ENCODE measurements at regions not wholly inside any gene's neighbourhood (a gene's known extent, or its start where the extent isn't known, plus 50 kb on each side); places are given as distances from the start of the nearest gene placed in this dataset.
"Not testable (repeated sequence)": the region's sequence is repeated elsewhere in the genome, so short reads cannot be mapped to it uniquely, and the experiment has no call there.

- no peak overlapping the region for H3K4me2 ChIP-seq (ENCODE audit: low read depth, low read length)
- H3K9me3 ChIP-seq (ENCODE audit: control insufficient read depth, insufficient read depth, low read length), result peaks cover 5% of the 10 kb centered on the region
- H2BK120ac ChIP-seq (ENCODE audit: low read depth, low read length), result no peak overlapping the region
- TF ChIP-seq NFE2L2 (IDR thresholded peaks at IDR 0.05; ENCODE audit: low read depth, low read length) (no peak), POLR2A (IDR thresholded peaks at IDR 0.05; ENCODE audit: low read depth, low read length) (no peak), MXI1 (IDR thresholded peaks at IDR 0.05; ENCODE audit: borderline replicate concordance, low read depth, low read length) (no peak), SMC3 (IDR thresholded peaks at IDR 0.05; ENCODE audit: low read depth, low read length) (no peak), RCOR1 (IDR thresholded peaks at IDR 0.05; ENCODE audit: insufficient replicate concordance, low read length) (no peak)
- no peak overlapping the region for H2BK15ac ChIP-seq (ENCODE audit: low read depth, low read length)
- no peak overlapping the region for H2AK9ac ChIP-seq (replicated peaks; ENCODE audit: low read depth, low read length, poor library complexity)
- H3K4me3 ChIP-seq (ENCODE audit: insufficient read depth, low read depth, low read length), result no peak overlapping the region
- H3K4me1 ChIP-seq (ENCODE audit: control insufficient read depth, insufficient read depth, low read length), result no peaks in the 10 kb centered on the region
- H3K4ac ChIP-seq (ENCODE audit: low read depth, low read length), result no peak overlapping the region
- no peaks in the 10 kb centered on the region for H3K9me1 ChIP-seq (ENCODE audit: insufficient read depth, low read length)
- no peak overlapping the region for H3K14ac ChIP-seq (replicated peaks; ENCODE audit: low read depth, low read length)
- ChIA-PET CTCF (no interaction called here), POLR2A (ENCODE audit: unreplicated experiment) (no interaction called here)
- no peak overlapping the region for H3K23ac ChIP-seq (ENCODE audit: low read depth, low read length)
- H3K79me1 ChIP-seq (ENCODE audit: low read depth in 1 of 2, low read length in 2 of 2), result no peaks in the 10 kb centered on the region
- no peak for DNase-seq
- H2BK5ac ChIP-seq (ENCODE audit: low read depth, low read length, poor library complexity, severe bottlenecking), result no peak overlapping the region
- no peaks in the 10 kb centered on the region for H4K20me1 ChIP-seq (ENCODE audit: insufficient read depth, low read length)
- no peak overlapping the region for H3K56ac ChIP-seq (ENCODE audit: extremely low read depth, insufficient read depth, low read length)
- intact Hi-C loops (cut with micrococcal nuclease), result no loop called here
- H3K9ac ChIP-seq (ENCODE audit: low read depth, low read length), result no peak overlapping the region
- no peak overlapping the region for H2AFZ ChIP-seq (replicated peaks; ENCODE audit: low read length, poor library complexity)
- dilution Hi-C loops (cut with HindIII; ENCODE audit: low sequenced_read_pairs, unreplicated experiment), result no loop called here
- H2AK5ac ChIP-seq (ENCODE audit: low read depth, low read length), result no peak overlapping the region
- no peaks in the 10 kb centered on the region for H3K36me3 ChIP-seq (ENCODE audit: control insufficient read depth, insufficient read depth, low read length)
- 22% methylated on average over 8 of the region's 11 CpGs; no CpG with 5 or more reads in 1 of the 2 experiments for WGBS, 2 experiments (ENCODE audit: extremely low coverage in 2 of 2, insufficient read length in 1 of 2)
- no peak overlapping the region for H3K27ac ChIP-seq (ENCODE audit: insufficient read depth, low read length)
- H3K18ac ChIP-seq (ENCODE audit: low read depth, low read length), result no peak overlapping the region
- H3K27me3 ChIP-seq (ENCODE audit: control insufficient read depth, insufficient read depth, low read length), result no peaks in the 10 kb centered on the region
- no peak overlapping the region for H2BK20ac ChIP-seq (ENCODE audit: low read depth, low read length)
- no peak overlapping the region for H4K8ac ChIP-seq (ENCODE audit: low read depth in 2 of 2, low read length in 2 of 2)
- BruUV-seq (replicated peaks), result no TSS peak
- no peak overlapping the region for H4K5ac ChIP-seq (ENCODE audit: low read depth, low read length)
- in situ Hi-C loops (cut with MboI; ENCODE audit: low sequenced_read_pairs), result no loop called here
- ATAC-seq (ENCODE audit: low read depth), result no peak
- no peak overlapping the region for H4K91ac ChIP-seq (ENCODE audit: insufficient read depth, low read depth, low read length)
Observed at GRCh38 chrX:912677-913076, 282.1 kb downstream of the SHOX start.

- H4K91ac ChIP-seq (ENCODE audit: insufficient read depth, low read depth, low read length); H2BK120ac ChIP-seq (ENCODE audit: low read depth, low read length); POLR2A ChIA-PET (ENCODE audit: unreplicated experiment); H2AK5ac ChIP-seq (ENCODE audit: low read depth, low read length); H3K14ac ChIP-seq (replicated peaks; ENCODE audit: low read depth, low read length); H2AFZ ChIP-seq (replicated peaks; ENCODE audit: low read length, poor library complexity); H3K18ac ChIP-seq (ENCODE audit: low read depth, low read length); H3K9ac ChIP-seq (ENCODE audit: low read depth, low read length); H2BK15ac ChIP-seq (ENCODE audit: low read depth, low read length); CTCF ChIA-PET; H2AK9ac ChIP-seq (replicated peaks; ENCODE audit: low read depth, low read length, poor library complexity); H4K8ac ChIP-seq (ENCODE audit: low read depth in 2 of 2, low read length in 2 of 2); H2BK20ac ChIP-seq (ENCODE audit: low read depth, low read length); DNase-seq; dilution Hi-C loops (cut with HindIII; ENCODE audit: low sequenced_read_pairs, unreplicated experiment); H2BK5ac ChIP-seq (ENCODE audit: low read depth, low read length, poor library complexity, severe bottlenecking); in situ Hi-C loops (cut with MboI; ENCODE audit: low sequenced_read_pairs); ATAC-seq (ENCODE audit: low read depth); H3K36me3 ChIP-seq (ENCODE audit: control insufficient read depth, insufficient read depth, low read length); H4K5ac ChIP-seq (ENCODE audit: low read depth, low read length); H3K4me2 ChIP-seq (ENCODE audit: low read depth, low read length); H3K4ac ChIP-seq (ENCODE audit: low read depth, low read length); H3K9me1 ChIP-seq (ENCODE audit: insufficient read depth, low read length); H3K27ac ChIP-seq (ENCODE audit: insufficient read depth, low read length); H4K20me1 ChIP-seq (ENCODE audit: insufficient read depth, low read length); intact Hi-C loops (cut with micrococcal nuclease); H3K56ac ChIP-seq (ENCODE audit: extremely low read depth, insufficient read depth, low read length); H3K4me3 ChIP-seq (ENCODE audit: insufficient read depth, low read depth, low read length); H3K27me3 ChIP-seq (ENCODE audit: control insufficient read depth, insufficient read depth, low read length); H3K23ac ChIP-seq (ENCODE audit: low read depth, low read length); H3K4me1 ChIP-seq (ENCODE audit: control insufficient read depth, insufficient read depth, low read length); BruUV-seq (replicated peaks); H3K79me1 ChIP-seq (ENCODE audit: low read depth in 1 of 2, low read length in 2 of 2): not testable (repeated sequence)
- WGBS, 2 experiments (ENCODE audit: extremely low coverage in 2 of 2, insufficient read length in 1 of 2), result no CpG with 5 or more reads among the region's 2 CpGs
- H3K9me3 ChIP-seq (ENCODE audit: control insufficient read depth, insufficient read depth, low read length), result peaks cover 11% of the 10 kb centered on the region
Observed at GRCh38 chrX:909068-909467, 278.5 kb downstream of the SHOX start.
